Liver (tissue), 8 donors: ENCODE measurements at regions not wholly inside any gene's neighbourhood (a gene's known extent, or its start where the extent isn't known, plus 50 kb on each side); places are given as distances from the start of the nearest gene placed in this dataset.

Experiments used
- DNase-seq: peaks from one replicate; pipeline ENCODE4 v3.0.0-alpha.2; 2017; ENCODE audit warnings: low spot score
- H3K27ac ChIP-seq, 2 donors: one replicate each; pipeline ENCODE4 v1.7.0; 2013; ENCODE audit warnings: inconsistent platforms in 2 of 2, low read length in 2 of 2, control low read depth in 1 of 2, low read depth in 1 of 2, mild to moderate bottlenecking in 1 of 2
- H3K27me3 ChIP-seq, 4 donors: one replicate each; pipeline versions ENCODE4 v1.6.1 to v1.7.0; 2013; ENCODE audit warnings: low read length in 3 of 4, inconsistent platforms in 1 of 4, mild to moderate bottlenecking in 1 of 4, moderate library complexity in 1 of 4; ENCODE audit not compliant: control insufficient read depth in 4 of 4, insufficient read depth in 4 of 4
- H3K36me3 ChIP-seq, 4 donors: one replicate each; pipeline versions ENCODE4 v1.6.1 to v1.7.0; 2013; ENCODE audit warnings: low read length in 3 of 4, mild to moderate bottlenecking in 3 of 4, low read depth in 1 of 4, moderate library complexity in 1 of 4; ENCODE audit not compliant: control insufficient read depth in 4 of 4, insufficient read depth in 3 of 4
- H3K4me1 ChIP-seq, 4 donors: one replicate each; pipeline versions ENCODE4 v1.6.1 to v1.7.0; 2013; ENCODE audit warnings: low read length in 3 of 4, mild to moderate bottlenecking in 3 of 4, moderate library complexity in 1 of 4; ENCODE audit not compliant: control insufficient read depth in 4 of 4, insufficient read depth in 4 of 4
- H3K4me3 ChIP-seq, 3 donors: one replicate each; pipeline versions ENCODE4 v1.6.1 to v1.7.0; 2013; ENCODE audit warnings: low read length in 3 of 3, control low read depth in 1 of 3, low read depth in 1 of 3, mild to moderate bottlenecking in 1 of 3
- H3K9ac ChIP-seq, 2 donors: one replicate each; pipeline ENCODE4 v1.7.0; 2013; ENCODE audit warnings: low read length in 2 of 2, mild to moderate bottlenecking in 2 of 2, moderate library complexity in 2 of 2, control low read depth in 1 of 2, low read depth in 1 of 2
- H3K9me3 ChIP-seq, 4 donors: one replicate each; pipeline versions ENCODE4 v1.6.1 to v1.7.0; 2013; ENCODE audit warnings: low read length in 3 of 4; ENCODE audit not compliant: control insufficient read depth in 4 of 4
- EGR1 ChIP-seq, 2 donors: IDR thresholded peaks; 2 replicates each; pipeline ENCODE4 v1.6.1; 2016 to 2018; ENCODE audit warnings: antibody characterized with exemption in 2 of 2, low read depth in 2 of 2
- FOXA1 ChIP-seq: IDR thresholded peaks from 2 replicates; pipeline ENCODE4 v1.6.1; 2016; ENCODE audit warnings: antibody characterized with exemption
- FOXA2 ChIP-seq: IDR thresholded peaks from 2 replicates; pipeline ENCODE4 v1.6.1; 2016; ENCODE audit warnings: antibody characterized with exemption
- GABPA ChIP-seq, 2 donors: IDR thresholded peaks in 1 of 2; conservative IDR thresholded peaks in 1 of 2; 2 replicates each; pipeline ENCODE4 v1.6.1; 2016; ENCODE audit warnings: antibody characterized with exemption in 2 of 2, mild to moderate bottlenecking in 1 of 2, moderate library complexity in 1 of 2
- HNF4A ChIP-seq, 2 donors: conservative IDR thresholded peaks; 2 replicates each; pipeline ENCODE4 v1.6.1; 2016; ENCODE audit warnings: antibody characterized with exemption in 2 of 2, mild to moderate bottlenecking in 2 of 2
- HNF4G ChIP-seq: IDR thresholded peaks from 2 replicates; pipeline ENCODE4 v1.6.1; 2016; ENCODE audit warnings: antibody characterized with exemption
- JUND ChIP-seq, 2 donors: IDR thresholded peaks; 2 replicates each; pipeline ENCODE4 v1.6.1; 2016; ENCODE audit warnings: antibody characterized with exemption in 2 of 2
- RAD21 ChIP-seq, 2 donors: IDR thresholded peaks; 2 replicates each; pipeline ENCODE4 v1.6.1; 2016; ENCODE audit warnings: antibody characterized with exemption in 2 of 2, mild to moderate bottlenecking in 2 of 2
- RXRA ChIP-seq, 2 donors: IDR thresholded peaks; 2 replicates each; pipeline ENCODE4 v1.6.1; 2017 to 2018; ENCODE audit warnings: antibody characterized with exemption in 2 of 2, mild to moderate bottlenecking in 1 of 2
- SP1 ChIP-seq: IDR thresholded peaks from 2 replicates; pipeline ENCODE4 v1.6.1; 2018; ENCODE audit warnings: antibody characterized with exemption, mild to moderate bottlenecking
- TAF1 ChIP-seq: conservative IDR thresholded peaks from 2 replicates; pipeline ENCODE4 v1.6.1; 2016; ENCODE audit warnings: antibody characterized with exemption, mild to moderate bottlenecking
- YY1 ChIP-seq: IDR thresholded peaks from 2 replicates; pipeline ENCODE4 v1.6.1; 2016; ENCODE audit warnings: antibody characterized with exemption, mild to moderate bottlenecking
- WGBS: extraction: QIAGEN DNeasy Blood & Tissue Kit; methylation state at CpG from one replicate; pipeline ENCODE4 v1.1.7; 2013; 5-methylcytosine and 5-hydroxymethylcytosine counted together
- TF ChIP-seq, protein P1 (sequence below): IDR thresholded peaks from 2 replicates; pipeline ENCODE4 v1.6.1; 2016; ENCODE audit warnings: antibody characterized with exemption
- TF ChIP-seq, protein P2 (sequence below): IDR thresholded peaks from 2 replicates; pipeline ENCODE4 v1.6.1; 2016; ENCODE audit warnings: antibody characterized with exemption
- TF ChIP-seq, protein P3 (sequence below): IDR thresholded peaks from 2 replicates; pipeline ENCODE4 v1.6.1; 2016; ENCODE audit warnings: antibody characterized with exemption
- TF ChIP-seq, protein P4 (sequence below): fragments of 150-350 bp; IDR thresholded peaks from 2 replicates; pipeline ENCODE4 v1.5.1; 2017; ENCODE audit warnings: improper control_type of control experiment, low read depth, low read length; ENCODE audit not compliant: missing input control
- TF ChIP-seq, protein P5 (sequence below): IDR thresholded peaks from 2 replicates; pipeline ENCODE4 v1.6.1; 2016; ENCODE audit warnings: antibody characterized with exemption, mild to moderate bottlenecking
- donor health status: healthy.
- donor health status: healthy.
- donor health status: healthy.
- donor health status: healthy.
- donor health status: healthy.

DNA sequence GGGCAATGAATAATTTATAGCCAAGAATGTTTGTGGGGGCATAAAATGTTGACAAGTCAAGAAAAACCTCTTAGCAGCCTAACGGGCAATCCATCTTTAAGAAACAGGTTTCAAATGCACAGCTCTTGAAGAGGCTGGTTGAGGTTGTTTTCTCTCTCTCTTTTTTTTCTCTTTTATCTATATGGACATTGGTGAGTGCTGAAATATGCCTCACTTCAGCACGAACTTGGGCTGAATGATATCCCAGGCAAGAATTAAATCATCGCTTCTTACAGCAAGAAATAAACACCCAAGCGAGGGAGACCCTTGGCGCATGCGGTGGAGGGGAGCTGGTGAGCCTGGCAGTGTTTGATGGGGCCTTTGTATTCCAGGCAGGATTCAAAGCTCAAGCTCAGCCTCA, 160.9 kb downstream of the OAT start:
- Histone ChIP-seq H3K4me1 (no peaks in the 10 kb centered on the region), H3K27me3 (no peaks in the 10 kb centered on the region), H3K9me3 (peaks cover 3 to 6% (median 5%) of the 10 kb centered on the region in 4 donors), H3K4me3 (no peak overlapping the region), H3K9ac (no peak overlapping the region), H3K36me3 (no peaks in the 10 kb centered on the region), H3K27ac (no peak overlapping the region)
- TF ChIP-seq, protein P1, sequence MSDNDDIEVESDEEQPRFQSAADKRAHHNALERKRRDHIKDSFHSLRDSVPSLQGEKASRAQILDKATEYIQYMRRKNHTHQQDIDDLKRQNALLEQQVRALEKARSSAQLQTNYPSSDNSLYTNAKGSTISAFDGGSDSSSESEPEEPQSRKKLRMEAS: no peak
- TF ChIP-seq YY1 (no peak), RXRA (IDR thresholded peaks at IDR 0.05) (no peak), JUND (IDR thresholded peaks at IDR 0.05) (no peak), HNF4G (no peak), TAF1 (no peak), RAD21 (IDR thresholded peaks at IDR 0.05) (no peak), GABPA (IDR thresholded peaks at IDR 0.05 in 1 of 2, conservative IDR thresholded peaks at IDR 0.05 in 1 of 2) (no peak), FOXA2 (no peak), FOXA1 (no peak), EGR1 (IDR thresholded peaks at IDR 0.05; ENCODE audit: low read depth in 2 of 2) (no peak)
- TF ChIP-seq, protein P2, sequence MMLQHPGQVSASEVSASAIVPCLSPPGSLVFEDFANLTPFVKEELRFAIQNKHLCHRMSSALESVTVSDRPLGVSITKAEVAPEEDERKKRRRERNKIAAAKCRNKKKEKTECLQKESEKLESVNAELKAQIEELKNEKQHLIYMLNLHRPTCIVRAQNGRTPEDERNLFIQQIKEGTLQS: no peak
- TF ChIP-seq, protein P3, sequence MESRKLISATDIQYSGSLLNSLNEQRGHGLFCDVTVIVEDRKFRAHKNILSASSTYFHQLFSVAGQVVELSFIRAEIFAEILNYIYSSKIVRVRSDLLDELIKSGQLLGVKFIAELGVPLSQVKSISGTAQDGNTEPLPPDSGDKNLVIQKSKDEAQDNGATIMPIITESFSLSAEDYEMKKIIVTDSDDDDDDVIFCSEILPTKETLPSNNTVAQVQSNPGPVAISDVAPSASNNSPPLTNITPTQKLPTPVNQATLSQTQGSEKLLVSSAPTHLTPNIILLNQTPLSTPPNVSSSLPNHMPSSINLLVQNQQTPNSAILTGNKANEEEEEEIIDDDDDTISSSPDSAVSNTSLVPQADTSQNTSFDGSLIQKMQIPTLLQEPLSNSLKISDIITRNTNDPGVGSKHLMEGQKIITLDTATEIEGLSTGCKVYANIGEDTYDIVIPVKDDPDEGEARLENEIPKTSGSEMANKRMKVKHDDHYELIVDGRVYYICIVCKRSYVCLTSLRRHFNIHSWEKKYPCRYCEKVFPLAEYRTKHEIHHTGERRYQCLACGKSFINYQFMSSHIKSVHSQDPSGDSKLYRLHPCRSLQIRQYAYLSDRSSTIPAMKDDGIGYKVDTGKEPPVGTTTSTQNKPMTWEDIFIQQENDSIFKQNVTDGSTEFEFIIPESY: no peak
- TF ChIP-seq, protein P4, sequence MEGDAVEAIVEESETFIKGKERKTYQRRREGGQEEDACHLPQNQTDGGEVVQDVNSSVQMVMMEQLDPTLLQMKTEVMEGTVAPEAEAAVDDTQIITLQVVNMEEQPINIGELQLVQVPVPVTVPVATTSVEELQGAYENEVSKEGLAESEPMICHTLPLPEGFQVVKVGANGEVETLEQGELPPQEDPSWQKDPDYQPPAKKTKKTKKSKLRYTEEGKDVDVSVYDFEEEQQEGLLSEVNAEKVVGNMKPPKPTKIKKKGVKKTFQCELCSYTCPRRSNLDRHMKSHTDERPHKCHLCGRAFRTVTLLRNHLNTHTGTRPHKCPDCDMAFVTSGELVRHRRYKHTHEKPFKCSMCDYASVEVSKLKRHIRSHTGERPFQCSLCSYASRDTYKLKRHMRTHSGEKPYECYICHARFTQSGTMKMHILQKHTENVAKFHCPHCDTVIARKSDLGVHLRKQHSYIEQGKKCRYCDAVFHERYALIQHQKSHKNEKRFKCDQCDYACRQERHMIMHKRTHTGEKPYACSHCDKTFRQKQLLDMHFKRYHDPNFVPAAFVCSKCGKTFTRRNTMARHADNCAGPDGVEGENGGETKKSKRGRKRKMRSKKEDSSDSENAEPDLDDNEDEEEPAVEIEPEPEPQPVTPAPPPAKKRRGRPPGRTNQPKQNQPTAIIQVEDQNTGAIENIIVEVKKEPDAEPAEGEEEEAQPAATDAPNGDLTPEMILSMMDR: no peak
- TF ChIP-seq, protein P5, sequence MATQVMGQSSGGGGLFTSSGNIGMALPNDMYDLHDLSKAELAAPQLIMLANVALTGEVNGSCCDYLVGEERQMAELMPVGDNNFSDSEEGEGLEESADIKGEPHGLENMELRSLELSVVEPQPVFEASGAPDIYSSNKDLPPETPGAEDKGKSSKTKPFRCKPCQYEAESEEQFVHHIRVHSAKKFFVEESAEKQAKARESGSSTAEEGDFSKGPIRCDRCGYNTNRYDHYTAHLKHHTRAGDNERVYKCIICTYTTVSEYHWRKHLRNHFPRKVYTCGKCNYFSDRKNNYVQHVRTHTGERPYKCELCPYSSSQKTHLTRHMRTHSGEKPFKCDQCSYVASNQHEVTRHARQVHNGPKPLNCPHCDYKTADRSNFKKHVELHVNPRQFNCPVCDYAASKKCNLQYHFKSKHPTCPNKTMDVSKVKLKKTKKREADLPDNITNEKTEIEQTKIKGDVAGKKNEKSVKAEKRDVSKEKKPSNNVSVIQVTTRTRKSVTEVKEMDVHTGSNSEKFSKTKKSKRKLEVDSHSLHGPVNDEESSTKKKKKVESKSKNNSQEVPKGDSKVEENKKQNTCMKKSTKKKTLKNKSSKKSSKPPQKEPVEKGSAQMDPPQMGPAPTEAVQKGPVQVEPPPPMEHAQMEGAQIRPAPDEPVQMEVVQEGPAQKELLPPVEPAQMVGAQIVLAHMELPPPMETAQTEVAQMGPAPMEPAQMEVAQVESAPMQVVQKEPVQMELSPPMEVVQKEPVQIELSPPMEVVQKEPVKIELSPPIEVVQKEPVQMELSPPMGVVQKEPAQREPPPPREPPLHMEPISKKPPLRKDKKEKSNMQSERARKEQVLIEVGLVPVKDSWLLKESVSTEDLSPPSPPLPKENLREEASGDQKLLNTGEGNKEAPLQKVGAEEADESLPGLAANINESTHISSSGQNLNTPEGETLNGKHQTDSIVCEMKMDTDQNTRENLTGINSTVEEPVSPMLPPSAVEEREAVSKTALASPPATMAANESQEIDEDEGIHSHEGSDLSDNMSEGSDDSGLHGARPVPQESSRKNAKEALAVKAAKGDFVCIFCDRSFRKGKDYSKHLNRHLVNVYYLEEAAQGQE: no peak
- no peak for DNase-seq
- WGBS: 80% methylated on average over 6 of the region's 6 CpGs

DNA sequence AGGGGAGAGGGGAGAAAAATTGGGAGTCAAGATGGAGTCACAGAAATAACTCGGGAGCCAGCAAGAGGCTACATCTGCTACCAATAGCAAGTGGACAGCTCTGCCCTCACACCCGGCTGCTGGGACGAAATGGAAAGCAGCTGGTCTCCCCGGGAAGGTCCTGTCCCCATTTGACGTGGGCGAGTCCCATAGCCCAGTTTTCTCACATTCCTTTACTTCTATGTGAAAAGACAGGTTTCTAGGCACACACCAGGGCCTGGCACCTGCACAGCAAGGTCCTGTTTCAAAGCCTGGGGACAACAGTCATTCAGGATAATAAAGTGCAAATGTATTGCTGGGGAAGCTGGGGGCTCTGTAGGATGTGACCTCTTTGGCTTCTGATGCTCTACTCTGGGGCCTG, 162.6 kb downstream of the OAT start:
- 75% methylated on average over 6 of the region's 6 CpGs for WGBS
- DNase-seq: no peak
- Histone ChIP-seq H3K27me3 (no peaks in the 10 kb centered on the region), H3K9me3 (peaks cover 3 to 6% (median 5%) of the 10 kb centered on the region in 4 donors), H3K9ac (no peak overlapping the region), H3K4me3 (no peak overlapping the region), H3K4me1 (no peaks in the 10 kb centered on the region), H3K27ac (peak overlapping the region in 1 of 2 donors; percentile 12), H3K36me3 (no peaks in the 10 kb centered on the region)
- TF ChIP-seq SP1 (no peak), FOXA1 (no peak), HNF4A (conservative IDR thresholded peaks at IDR 0.05) (no peak), YY1 (no peak), HNF4G (no peak)
- TF ChIP-seq, protein P2: no peak
- TF ChIP-seq, protein P5: no peak
- TF ChIP-seq, protein P3: no peak
